Adrenal gland (tissue), 5 donors: ENCODE measurements at regions not wholly inside any gene's neighbourhood (a gene's known extent, or its start where the extent isn't known, plus 50 kb on each side); places are given as distances from the start of the nearest gene placed in this dataset.

Source experiments
- POLR2A ChIP-seq, 2 donors: fragments of 450-650 bp; IDR thresholded peaks; one replicate each; pipeline ENCODE4 v1.6.1; 2017; ENCODE audit warnings: antibody characterized with exemption in 2 of 2, mild to moderate bottlenecking in 2 of 2, moderate library complexity in 1 of 2
- TF ChIP-seq, protein P1 (sequence below), 6 experiments: fragments of 450-650 bp in 4 of 6; fragments of 200-600 bp in 2 of 6; sonication (generic) in 1 of 6; IDR thresholded peaks; 1 replicate in 5 of 6; 2 replicates in 1 of 6; pipeline versions ENCODE4 v1.5.1 to v1.8.0; 2016 to 2021; ENCODE audit warnings: antibody characterized with exemption in 6 of 6, mild to moderate bottlenecking in 2 of 6, moderate library complexity in 1 of 6
- donor health status: DM: no; HTN: no; CAD: no.

DNA sequence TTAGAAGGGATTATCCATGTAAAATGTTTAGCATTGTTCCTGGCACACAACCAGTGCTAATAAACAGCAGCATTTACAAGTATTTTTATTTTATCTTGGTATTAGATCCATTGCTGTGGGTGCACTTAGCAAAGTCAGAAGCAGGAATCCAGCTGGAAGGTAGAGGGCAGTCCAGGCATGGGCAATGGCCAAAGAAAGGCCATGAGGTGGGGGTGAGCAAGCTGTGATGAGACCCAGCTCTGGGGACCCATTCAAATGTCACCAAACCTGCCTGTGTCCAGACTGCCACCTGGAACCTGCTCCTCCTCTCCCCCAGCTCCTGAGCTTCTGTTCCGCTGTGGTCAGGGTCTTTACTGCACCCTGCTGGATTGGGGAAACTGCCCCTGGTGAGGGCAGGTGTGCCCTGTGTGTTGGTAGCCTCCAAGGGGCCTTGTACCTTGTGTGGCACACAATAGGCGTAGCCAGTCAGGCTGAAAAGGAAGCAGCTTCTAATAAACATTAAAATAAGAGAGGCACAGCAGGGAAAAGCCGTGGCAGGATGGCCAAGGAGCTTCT is 118.0 kb upstream of the CRHR1 start:
- TF ChIP-seq POLR2A (IDR thresholded peaks at IDR 0.05): no peak
- TF ChIP-seq, protein P1, sequence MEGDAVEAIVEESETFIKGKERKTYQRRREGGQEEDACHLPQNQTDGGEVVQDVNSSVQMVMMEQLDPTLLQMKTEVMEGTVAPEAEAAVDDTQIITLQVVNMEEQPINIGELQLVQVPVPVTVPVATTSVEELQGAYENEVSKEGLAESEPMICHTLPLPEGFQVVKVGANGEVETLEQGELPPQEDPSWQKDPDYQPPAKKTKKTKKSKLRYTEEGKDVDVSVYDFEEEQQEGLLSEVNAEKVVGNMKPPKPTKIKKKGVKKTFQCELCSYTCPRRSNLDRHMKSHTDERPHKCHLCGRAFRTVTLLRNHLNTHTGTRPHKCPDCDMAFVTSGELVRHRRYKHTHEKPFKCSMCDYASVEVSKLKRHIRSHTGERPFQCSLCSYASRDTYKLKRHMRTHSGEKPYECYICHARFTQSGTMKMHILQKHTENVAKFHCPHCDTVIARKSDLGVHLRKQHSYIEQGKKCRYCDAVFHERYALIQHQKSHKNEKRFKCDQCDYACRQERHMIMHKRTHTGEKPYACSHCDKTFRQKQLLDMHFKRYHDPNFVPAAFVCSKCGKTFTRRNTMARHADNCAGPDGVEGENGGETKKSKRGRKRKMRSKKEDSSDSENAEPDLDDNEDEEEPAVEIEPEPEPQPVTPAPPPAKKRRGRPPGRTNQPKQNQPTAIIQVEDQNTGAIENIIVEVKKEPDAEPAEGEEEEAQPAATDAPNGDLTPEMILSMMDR (IDR thresholded peaks at IDR 0.05): no peak
